ENCODE measurements at regions not wholly inside any gene's neighbourhood (a gene's known extent, or its start where the extent isn't known, plus 50 kb on each side); places are given as distances from the start of the nearest gene placed in this dataset.

GRCh38 chr2:223264541-223265193 lies 212.7 kb downstream of the KCNE4 start:
- no peak for TF ChIP-seq CTCF (IDR thresholded peaks at IDR 0.05; ENCODE audit: control insufficient read depth, insufficient read depth, low read depth, low read length, missing control alignments)
- H3K4me3 ChIP-seq (ENCODE audit: control insufficient read depth, low read depth, low read length): no peak overlapping the region
- DNase-seq (ENCODE audit: low read depth): no peak

- DNase-seq (ENCODE audit: low read depth): no peak
- no peak for TF ChIP-seq CTCF (IDR thresholded peaks at IDR 0.05; ENCODE audit: control insufficient read depth, insufficient read depth, low read depth, low read length, missing control alignments)
- H3K4me3 ChIP-seq (ENCODE audit: control insufficient read depth, low read depth, low read length): no peak overlapping the region
These were observed 215.4 kb downstream of the KCNE4 start for GRCh38 chr2:223267160-223267951.

GRCh38 chr2:223269386-223269785 lies 217.4 kb downstream of the KCNE4 start:
- DNase-seq (ENCODE audit: low read depth): no peak

GRCh38 chr2:223270548-223270947 lies 218.6 kb downstream of the KCNE4 start:
- DNase-seq (ENCODE audit: low read depth): no peak
- no peak overlapping the region for H3K4me3 ChIP-seq (ENCODE audit: control insufficient read depth, low read depth, low read length)
- no peak for TF ChIP-seq CTCF (IDR thresholded peaks at IDR 0.05; ENCODE audit: control insufficient read depth, insufficient read depth, low read depth, low read length, missing control alignments)

More at GRCh38 chr2:223269386-223269785, 217.4 kb downstream of the KCNE4 start:
- TF ChIP-seq CTCF (IDR thresholded peaks at IDR 0.05; ENCODE audit: control insufficient read depth, insufficient read depth, low read depth, low read length, missing control alignments): no peak
- no peak overlapping the region for H3K4me3 ChIP-seq (ENCODE audit: control insufficient read depth, low read depth, low read length)

GRCh38 chr2:223273995-223274394 lies 222.0 kb downstream of the KCNE4 start:
- no peak for TF ChIP-seq CTCF (IDR thresholded peaks at IDR 0.05; ENCODE audit: control insufficient read depth, insufficient read depth, low read depth, low read length, missing control alignments)
- no peak for DNase-seq (ENCODE audit: low read depth)
- H3K4me3 ChIP-seq (ENCODE audit: control insufficient read depth, low read depth, low read length): no peak overlapping the region

- DNase-seq (ENCODE audit: low read depth): no peak
- H3K4me3 ChIP-seq (ENCODE audit: control insufficient read depth, low read depth, low read length): no peak overlapping the region
- no peak for TF ChIP-seq CTCF (IDR thresholded peaks at IDR 0.05; ENCODE audit: control insufficient read depth, insufficient read depth, low read depth, low read length, missing control alignments)
These were observed 230.2 kb downstream of the KCNE4 start for GRCh38 chr2:223282221-223282620.

Measured in AG09309 (cell line).